OCI-LY3 (cell line): ENCODE measurements at regions not wholly inside any gene's neighbourhood (a gene's known extent, or its start where the extent isn't known, plus 50 kb on each side); places are given as distances from the start of the nearest gene placed in this dataset.

ENCODE experiments used
- H2AFZ ChIP-seq: fragments of 200-600, 300-600 bp; shearing (Covaris generic); 2 replicates; pipeline ENCODE4 v1.6.0; 2014; ENCODE audit warnings: antibody characterized with exemption, low read depth, low read length
- H3K27ac ChIP-seq: fragments of 200-600, 300-600 bp; sonication (generic); 2 replicates; pipeline ENCODE4 v1.5.1; 2014; ENCODE audit warnings: mild to moderate bottlenecking, low read length, moderate library complexity, mixed read lengths
- H3K27me3 ChIP-seq: fragments of 200-600, 300-600 bp; sonication (generic); 2 replicates; pipeline ENCODE4 v1.6.1; 2014; ENCODE audit warnings: low read depth, low read length, mixed read lengths
- H3K36me3 ChIP-seq: fragments of 200-600, 300-600 bp; sonication (generic); replicated peaks from 2 replicates; pipeline ENCODE3; 2014; ENCODE audit warnings: low read depth, low read length, mixed read lengths
- H3K4me1 ChIP-seq: fragments of 300-600, 200-600 bp; sonication (generic); 2 replicates; pipeline ENCODE4 v1.6.1; 2014; ENCODE audit warnings: low read length, mixed read lengths
- H3K4me2 ChIP-seq: fragments of 200-600, 300-600 bp; sonication (generic); 2 replicates; pipeline ENCODE4 v1.6.1; 2014; ENCODE audit warnings: low read length, mixed read lengths
- H3K4me3 ChIP-seq: fragments of 300-600, 200-600 bp; sonication (generic); 2 replicates; pipeline ENCODE4 v1.5.1; 2014; ENCODE audit warnings: antibody characterized with exemption, mild to moderate bottlenecking, low read length, moderate library complexity
- H3K79me2 ChIP-seq: fragments of 300-600, 200-600 bp; shearing (Covaris generic); 2 replicates; pipeline ENCODE4 v1.6.1; 2014; ENCODE audit warnings: mild to moderate bottlenecking, low read length, mixed read lengths
- H3K9ac ChIP-seq: fragments of 300-600, 200-600 bp; shearing (Covaris generic); 2 replicates; pipeline ENCODE4 v1.6.0; 2014; ENCODE audit warnings: mild to moderate bottlenecking, low read length, moderate library complexity
- H3K9me3 ChIP-seq: fragments of 200-600, 300-600 bp; shearing (Covaris generic); 2 replicates; pipeline ENCODE4 v1.6.1; 2014; ENCODE audit warnings: low read length, mixed read lengths; ENCODE audit not compliant: insufficient read depth
- H4K20me1 ChIP-seq: fragments of 200-600, 300-600 bp; sonication (generic); 2 replicates; pipeline ENCODE4 v1.6.1; 2016; ENCODE audit warnings: low read length, mixed read lengths; ENCODE audit not compliant: insufficient read depth
- CTCF ChIP-seq: fragments of 200-600, 300-600 bp; sonication (generic); IDR thresholded peaks from 2 replicates; pipeline ENCODE4 v1.5.1; 2014; ENCODE audit warnings: antibody characterized with exemption, low read length, low read depth
- EZH2phosphoT487 ChIP-seq: fragments of 200-600 bp; shearing (Covaris generic); IDR thresholded peaks from 2 replicates; pipeline ENCODE4 v1.6.1; 2018; ENCODE audit warnings: antibody characterized with exemption, mixed run types, low read depth

GRCh38 chr6:63451238-63451637, 121.0 kb upstream of the LOC128125822 start:
- Histone ChIP-seq H3K79me2 (no peaks in the 10 kb centered on the region), H3K4me2 (no peak overlapping the region), H3K36me3 (no peaks in the 10 kb centered on the region), H3K4me3 (no peak overlapping the region), H3K27ac (no peak overlapping the region), H2AFZ (no peak overlapping the region), H4K20me1 (no peaks in the 10 kb centered on the region), H3K9me3 (no peaks in the 10 kb centered on the region), H3K4me1 (no peaks in the 10 kb centered on the region), H3K9ac (no peak overlapping the region), H3K27me3 (no peaks in the 10 kb centered on the region)
- TF ChIP-seq EZH2phosphoT487 (no peak), CTCF (no peak)

GRCh38 chr6:63452125-63452524, 120.2 kb upstream of the LOC128125822 start:
- Histone ChIP-seq H3K27me3 (no peaks in the 10 kb centered on the region), H4K20me1 (no peaks in the 10 kb centered on the region), H3K4me2 (no peak overlapping the region), H3K36me3 (no peaks in the 10 kb centered on the region), H3K27ac (no peak overlapping the region), H3K4me1 (no peaks in the 10 kb centered on the region), H3K4me3 (no peak overlapping the region), H3K9ac (no peak overlapping the region), H2AFZ (no peak overlapping the region), H3K9me3 (no peaks in the 10 kb centered on the region), H3K79me2 (no peaks in the 10 kb centered on the region)
- no peak for TF ChIP-seq CTCF
- TF ChIP-seq EZH2phosphoT487: no peak

- no peaks in the 10 kb centered on the region for H3K79me2 ChIP-seq
- H2AFZ ChIP-seq: no peak overlapping the region
- no peak overlapping the region for H3K9ac ChIP-seq
- no peaks in the 10 kb centered on the region for H3K27me3 ChIP-seq
- no peaks in the 10 kb centered on the region for H4K20me1 ChIP-seq
- H3K4me3 ChIP-seq: no peak overlapping the region
- H3K9me3 ChIP-seq: no peaks in the 10 kb centered on the region
- H3K4me1 ChIP-seq: no peaks in the 10 kb centered on the region
- no peak overlapping the region for H3K4me2 ChIP-seq
- no peak overlapping the region for H3K27ac ChIP-seq
- TF ChIP-seq CTCF (no peak), EZH2phosphoT487 (no peak)
- no peaks in the 10 kb centered on the region for H3K36me3 ChIP-seq
Measured at GRCh38 chr6:63456734-63457133, 115.5 kb upstream of the LOC128125822 start.

GRCh38 chr6:63458480-63459115, 113.7 kb upstream of the LOC128125822 start:
- Histone ChIP-seq H3K4me1 (no peaks in the 10 kb centered on the region), H3K4me2 (no peak overlapping the region), H3K36me3 (no peaks in the 10 kb centered on the region), H3K4me3 (no peak overlapping the region), H2AFZ (no peak overlapping the region), H3K9me3 (no peaks in the 10 kb centered on the region), H3K79me2 (no peaks in the 10 kb centered on the region), H3K9ac (no peak overlapping the region), H3K27me3 (no peaks in the 10 kb centered on the region), H3K27ac (no peak overlapping the region), H4K20me1 (no peaks in the 10 kb centered on the region)
- TF ChIP-seq CTCF (no peak), EZH2phosphoT487 (no peak)
